GM18520 (cell line): ENCODE measurements at regions not wholly inside any gene's neighbourhood (a gene's known extent, or its start where the extent isn't known, plus 50 kb on each side); places are given as distances from the start of the nearest gene placed in this dataset.
A peak's percentile ranks its signal among the peaks of the same experiment; 100 is the strongest.

ENCODE experiments used
- ATAC-seq: cut with Tn5 transposase; IDR thresholded peaks from one replicate; pipeline ENCODE4 v1.9.1; 2021; ENCODE audit not compliant: unreplicated experiment

GRCh38 chr7:25850735-25851134 lies 301.3 kb upstream of the NFE2L3 start:
- ATAC-seq: no peak

- no peak for ATAC-seq
These were observed 300.4 kb upstream of the NFE2L3 start for GRCh38 chr7:25851332-25852210.

- ATAC-seq: no peak
These were observed 299.6 kb upstream of the NFE2L3 start for GRCh38 chr7:25852211-25852938.

- no peak for ATAC-seq
These were observed 299.1 kb upstream of the NFE2L3 start for GRCh38 chr7:25852939-25853271.

- no peak for ATAC-seq
These were observed 298.7 kb upstream of the NFE2L3 start for GRCh38 chr7:25853314-25853713.

GRCh38 chr7:25854059-25854458 lies 297.9 kb upstream of the NFE2L3 start:
- ATAC-seq: no peak

- no peak for ATAC-seq
These were observed 297.1 kb upstream of the NFE2L3 start for GRCh38 chr7:25854608-25855497.

- no peak for ATAC-seq
These were observed 295.9 kb upstream of the NFE2L3 start for GRCh38 chr7:25855854-25856782.

- ATAC-seq: no peak
These were observed 294.5 kb upstream of the NFE2L3 start for GRCh38 chr7:25857376-25858067.

- ATAC-seq: no peak
These were observed 293.8 kb upstream of the NFE2L3 start for GRCh38 chr7:25858200-25858524.

GRCh38 chr7:25858525-25859411 lies 293.2 kb upstream of the NFE2L3 start:
- ATAC-seq: no peak

- no peak for ATAC-seq
These were observed 292.4 kb upstream of the NFE2L3 start for GRCh38 chr7:25859412-25860274.

GRCh38 chr7:25860275-25861163 lies 291.5 kb upstream of the NFE2L3 start:
- ATAC-seq: no peak

GRCh38 chr7:25861164-25861496 lies 290.9 kb upstream of the NFE2L3 start:
- no peak for ATAC-seq

GRCh38 chr7:25861601-25862260 lies 290.3 kb upstream of the NFE2L3 start:
- no peak for ATAC-seq

GRCh38 chr7:25862261-25863004 lies 289.6 kb upstream of the NFE2L3 start:
- peak; percentile 89 for ATAC-seq
